Breast epithelium (tissue), 3 donors: ENCODE measurements at regions not wholly inside any gene's neighbourhood (a gene's known extent, or its start where the extent isn't known, plus 50 kb on each side); places are given as distances from the start of the nearest gene placed in this dataset.

Experiments used
- POLR2A ChIP-seq: fragments of 450-650 bp; IDR thresholded peaks from one replicate; pipeline ENCODE4 v1.6.1; 2016; ENCODE audit warnings: antibody characterized with exemption, mild to moderate bottlenecking, moderate library complexity
- POLR2AphosphoS5 ChIP-seq, 3 donors: sonication (generic); formaldehyde crosslinking; IDR thresholded peaks; one replicate each; pipeline ENCODE4 v1.6.1; 2017; ENCODE audit warnings: antibody characterized with exemption in 3 of 3
- TF ChIP-seq, protein P1 (sequence below), 3 donors: fragments of 450-650 bp; IDR thresholded peaks; one replicate each; pipeline ENCODE4 v1.5.1; 2016 to 2017; ENCODE audit warnings: antibody characterized with exemption in 3 of 3, mild to moderate bottlenecking in 3 of 3, moderate library complexity in 3 of 3

GRCh38 chr15:62513893-62514292 lies 348.8 kb upstream of the C2CD4B start:
- TF ChIP-seq, protein P1, sequence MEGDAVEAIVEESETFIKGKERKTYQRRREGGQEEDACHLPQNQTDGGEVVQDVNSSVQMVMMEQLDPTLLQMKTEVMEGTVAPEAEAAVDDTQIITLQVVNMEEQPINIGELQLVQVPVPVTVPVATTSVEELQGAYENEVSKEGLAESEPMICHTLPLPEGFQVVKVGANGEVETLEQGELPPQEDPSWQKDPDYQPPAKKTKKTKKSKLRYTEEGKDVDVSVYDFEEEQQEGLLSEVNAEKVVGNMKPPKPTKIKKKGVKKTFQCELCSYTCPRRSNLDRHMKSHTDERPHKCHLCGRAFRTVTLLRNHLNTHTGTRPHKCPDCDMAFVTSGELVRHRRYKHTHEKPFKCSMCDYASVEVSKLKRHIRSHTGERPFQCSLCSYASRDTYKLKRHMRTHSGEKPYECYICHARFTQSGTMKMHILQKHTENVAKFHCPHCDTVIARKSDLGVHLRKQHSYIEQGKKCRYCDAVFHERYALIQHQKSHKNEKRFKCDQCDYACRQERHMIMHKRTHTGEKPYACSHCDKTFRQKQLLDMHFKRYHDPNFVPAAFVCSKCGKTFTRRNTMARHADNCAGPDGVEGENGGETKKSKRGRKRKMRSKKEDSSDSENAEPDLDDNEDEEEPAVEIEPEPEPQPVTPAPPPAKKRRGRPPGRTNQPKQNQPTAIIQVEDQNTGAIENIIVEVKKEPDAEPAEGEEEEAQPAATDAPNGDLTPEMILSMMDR (IDR thresholded peaks at IDR 0.05), result no peak
- TF ChIP-seq POLR2A (no peak), POLR2AphosphoS5 (IDR thresholded peaks at IDR 0.05) (no peak)
